Ectodermal cell (in vitro differentiated cells): ENCODE measurements at regions not wholly inside any gene's neighbourhood (a gene's known extent, or its start where the extent isn't known, plus 50 kb on each side); places are given as distances from the start of the nearest gene placed in this dataset.

Source experiments
- H3K27ac ChIP-seq: 2 replicates; pipeline ENCODE4 v1.7.0; 2013; ENCODE audit warnings: mild to moderate bottlenecking, low read depth, low read length; ENCODE audit not compliant: insufficient read depth, poor library complexity, severe bottlenecking
- H3K27me3 ChIP-seq: 2 replicates; pipeline ENCODE4 v1.7.0; 2013; ENCODE audit warnings: mild to moderate bottlenecking, low read length; ENCODE audit not compliant: insufficient read depth, control insufficient read depth, poor library complexity, severe bottlenecking
- H3K36me3 ChIP-seq: one replicate; pipeline ENCODE4 v1.7.0; 2013; ENCODE audit warnings: low read length; ENCODE audit not compliant: control insufficient read depth, insufficient read depth
- H3K4me1 ChIP-seq: one replicate; pipeline ENCODE4 v1.7.0; 2013; ENCODE audit warnings: low read length; ENCODE audit not compliant: control insufficient read depth, insufficient read depth
- H3K4me3 ChIP-seq: 2 replicates; pipeline ENCODE4 v1.7.0; 2013; ENCODE audit warnings: low read depth, low read length, control low read depth; ENCODE audit not compliant: insufficient read depth
- H3K9me3 ChIP-seq: 2 replicates; pipeline ENCODE4 v1.7.0; 2013; ENCODE audit warnings: mild to moderate bottlenecking, low read length, moderate library complexity; ENCODE audit not compliant: control insufficient read depth
- WGBS, 2 experiments: methylation state at CpG; one replicate each; pipeline ENCODE4 v1.1.7; 2013; ENCODE audit warnings: missing lambda C conversion rate in 2 of 2; 5-methylcytosine and 5-hydroxymethylcytosine counted together

GRCh38 chr7:18231854-18232253, 204.2 kb upstream of the PRPS1L1 start:
- no peaks in the 10 kb centered on the region for H3K9me3 ChIP-seq
- no peak overlapping the region for H3K4me3 ChIP-seq
- no peaks in the 10 kb centered on the region for H3K36me3 ChIP-seq
- H3K4me1 ChIP-seq: no peaks in the 10 kb centered on the region
- H3K27ac ChIP-seq: no peak overlapping the region
- WGBS, 2 experiments: 93 to 94% methylated on average over 3 to 4 of the region's 4 CpGs
- H3K27me3 ChIP-seq: no peaks in the 10 kb centered on the region

GRCh38 chr7:18234519-18234918, 206.9 kb upstream of the PRPS1L1 start:
- WGBS, 2 experiments: 93 to 96% methylated on average over 2 of the region's 2 CpGs
- Histone ChIP-seq H3K36me3 (no peaks in the 10 kb centered on the region), H3K27ac (no peak overlapping the region), H3K27me3 (no peaks in the 10 kb centered on the region), H3K4me1 (no peaks in the 10 kb centered on the region), H3K9me3 (no peaks in the 10 kb centered on the region), H3K4me3 (no peak overlapping the region)

GRCh38 chr7:18235819-18236218, 208.2 kb upstream of the PRPS1L1 start:
- WGBS, 2 experiments: 95% methylated on average over 2 of the region's 2 CpGs
- no peaks in the 10 kb centered on the region for H3K36me3 ChIP-seq

GRCh38 chr7:18239212-18239611, 211.6 kb upstream of the PRPS1L1 start:
- no peak overlapping the region for H3K27ac ChIP-seq
- no peak overlapping the region for H3K4me3 ChIP-seq
- WGBS, 2 experiments: 59 to 67% methylated on average over 3 of the region's 3 CpGs
- H3K27me3 ChIP-seq: no peaks in the 10 kb centered on the region
- H3K36me3 ChIP-seq: no peaks in the 10 kb centered on the region
- H3K4me1 ChIP-seq: no peaks in the 10 kb centered on the region
- H3K9me3 ChIP-seq: no peaks in the 10 kb centered on the region

More at GRCh38 chr7:18235819-18236218, 208.2 kb upstream of the PRPS1L1 start:
- H3K9me3 ChIP-seq: no peaks in the 10 kb centered on the region
- H3K27me3 ChIP-seq: no peaks in the 10 kb centered on the region
- no peak overlapping the region for H3K27ac ChIP-seq
- no peak overlapping the region for H3K4me3 ChIP-seq
- H3K4me1 ChIP-seq: no peaks in the 10 kb centered on the region

GRCh38 chr7:18241543-18242231, 214.0 kb upstream of the PRPS1L1 start:
- Histone ChIP-seq H3K4me3 (no peak overlapping the region), H3K27me3 (no peaks in the 10 kb centered on the region), H3K4me1 (no peaks in the 10 kb centered on the region), H3K9me3 (no peaks in the 10 kb centered on the region), H3K36me3 (no peaks in the 10 kb centered on the region), H3K27ac (no peak overlapping the region)
- WGBS, 2 experiments: 94 to 95% methylated on average over 3 of the region's 3 CpGs

GRCh38 chr7:18243731-18244130, 216.1 kb upstream of the PRPS1L1 start:
- Histone ChIP-seq H3K4me3 (no peak overlapping the region), H3K27me3 (no peaks in the 10 kb centered on the region), H3K36me3 (no peaks in the 10 kb centered on the region), H3K4me1 (no peaks in the 10 kb centered on the region), H3K9me3 (no peaks in the 10 kb centered on the region), H3K27ac (no peak overlapping the region)
- 90 to 93% methylated on average over 3 of the region's 3 CpGs for WGBS, 2 experiments

- Histone ChIP-seq H3K4me1 (no peaks in the 10 kb centered on the region), H3K4me3 (no peak overlapping the region), H3K9me3 (no peaks in the 10 kb centered on the region), H3K27me3 (no peaks in the 10 kb centered on the region), H3K36me3 (no peaks in the 10 kb centered on the region), H3K27ac (no peak overlapping the region)
These were observed 222.5 kb upstream of the PRPS1L1 start for GRCh38 chr7:18250133-18250532.

GRCh38 chr7:18257711-18258110, 230.1 kb upstream of the PRPS1L1 start:
- no peaks in the 10 kb centered on the region for H3K27me3 ChIP-seq
- no peak overlapping the region for H3K4me3 ChIP-seq
- H3K36me3 ChIP-seq: no peaks in the 10 kb centered on the region
- H3K9me3 ChIP-seq: no peaks in the 10 kb centered on the region
- 83 to 100% methylated on average over 1 to 2 of the region's 2 CpGs for WGBS, 2 experiments
- H3K27ac ChIP-seq: no peak overlapping the region
- no peaks in the 10 kb centered on the region for H3K4me1 ChIP-seq

- no peaks in the 10 kb centered on the region for H3K9me3 ChIP-seq
- no peak overlapping the region for H3K27ac ChIP-seq
- 78% methylated on average over 1 of the region's 1 CpG; no CpG with 5 or more reads in 1 of the 2 experiments for WGBS, 2 experiments
- no peaks in the 10 kb centered on the region for H3K4me1 ChIP-seq
- H3K36me3 ChIP-seq: no peaks in the 10 kb centered on the region
- H3K27me3 ChIP-seq: no peaks in the 10 kb centered on the region
- H3K4me3 ChIP-seq: no peak overlapping the region
These were observed 233.5 kb upstream of the HDAC9 start for GRCh38 chr7:18262058-18262457.

GRCh38 chr7:18265611-18266281, 229.8 kb upstream of the HDAC9 start:
- no peak overlapping the region for H3K27ac ChIP-seq
- H3K4me3 ChIP-seq: no peak overlapping the region
- H3K9me3 ChIP-seq: no peaks in the 10 kb centered on the region
- 96 to 100% methylated on average over 1 to 4 of the region's 4 CpGs for WGBS, 2 experiments
- H3K27me3 ChIP-seq: no peaks in the 10 kb centered on the region
- no peaks in the 10 kb centered on the region for H3K4me1 ChIP-seq
- H3K36me3 ChIP-seq: no peaks in the 10 kb centered on the region
